ENCODE measurements at regions not wholly inside any gene's neighbourhood (a gene's known extent, or its start where the extent isn't known, plus 50 kb on each side); places are given as distances from the start of the nearest gene placed in this dataset.

- DNase-seq (ENCODE audit: low spot score): no peak
Measured at GRCh38 chr9:7394002-7394774, 405.4 kb downstream of the DMAC1 start.

- DNase-seq (ENCODE audit: low spot score): no peak
Measured at GRCh38 chr9:7392148-7392547, 407.4 kb downstream of the DMAC1 start.

GRCh38 chr9:7388755-7389154, 410.8 kb downstream of the DMAC1 start:
- no peak for DNase-seq (ENCODE audit: low spot score)

- DNase-seq (ENCODE audit: low spot score): no peak
Measured at GRCh38 chr9:7387840-7388239, 411.7 kb downstream of the DMAC1 start.

- DNase-seq (ENCODE audit: low spot score): no peak
Measured at GRCh38 chr9:7382304-7382703, 417.3 kb downstream of the DMAC1 start.

GRCh38 chr9:7377489-7377888, 422.1 kb downstream of the DMAC1 start:
- DNase-seq (ENCODE audit: low spot score): no peak

- DNase-seq (ENCODE audit: low spot score): no peak
Measured at GRCh38 chr9:7376833-7377232, 422.7 kb downstream of the DMAC1 start.

GRCh38 chr9:7376213-7376612, 423.4 kb downstream of the DMAC1 start:
- no peak for DNase-seq (ENCODE audit: low spot score)

- DNase-seq (ENCODE audit: low spot score): no peak
Measured at GRCh38 chr9:7375013-7375511, 424.5 kb downstream of the DMAC1 start.

- DNase-seq (ENCODE audit: low spot score): no peak
Measured at GRCh38 chr9:7370988-7371387, 428.6 kb downstream of the DMAC1 start.

- no peak for DNase-seq (ENCODE audit: low spot score)
Measured at GRCh38 chr9:7370381-7370780, 429.2 kb downstream of the DMAC1 start.

GRCh38 chr9:7369384-7369821, 430.2 kb downstream of the DMAC1 start:
- DNase-seq (ENCODE audit: low spot score): no peak

GRCh38 chr9:7368410-7369292, 430.9 kb downstream of the DMAC1 start:
- no peak for DNase-seq (ENCODE audit: low spot score)

- DNase-seq (ENCODE audit: low spot score): no peak
Measured at GRCh38 chr9:7367726-7368125, 431.9 kb downstream of the DMAC1 start.

GRCh38 chr9:7366121-7366520, 433.5 kb downstream of the DMAC1 start:
- no peak for DNase-seq (ENCODE audit: low spot score)

GRCh38 chr9:7363777-7364477, 435.7 kb downstream of the DMAC1 start:
- DNase-seq (ENCODE audit: low spot score): no peak

- DNase-seq (ENCODE audit: low spot score): no peak
Measured at GRCh38 chr9:7360513-7360912, 439.1 kb downstream of the DMAC1 start.

GRCh38 chr9:7358876-7359275, 440.7 kb downstream of the DMAC1 start:
- no peak for DNase-seq (ENCODE audit: low spot score)

- no peak for DNase-seq (ENCODE audit: low spot score)
Measured at GRCh38 chr9:7354704-7355103, 444.9 kb downstream of the DMAC1 start.

GRCh38 chr9:7348692-7349091, 450.9 kb downstream of the DMAC1 start:
- no peak for DNase-seq (ENCODE audit: low spot score)

- no peak for DNase-seq (ENCODE audit: low spot score)
Measured at GRCh38 chr9:7347556-7347955, 452.0 kb downstream of the DMAC1 start.

GRCh38 chr9:7346144-7346543, 453.4 kb downstream of the DMAC1 start:
- no peak for DNase-seq (ENCODE audit: low spot score)

Measured in germinal center (tissue), 1 donor.